NCI-H1436 treated with DMSO at 0.1 percent for 48 hours (cell line): ENCODE measurements at regions not wholly inside any gene's neighbourhood (a gene's known extent, or its start where the extent isn't known, plus 50 kb on each side); places are given as distances from the start of the nearest gene placed in this dataset.
"Not testable (repeated sequence)": the region's sequence is repeated elsewhere in the genome, so short reads cannot be mapped to it uniquely, and the experiment has no call there.

Source experiments
- DNase-seq: peaks from one replicate; lab custom pipeline; 2025; lab: John Stamatoyannopoulos, UW

DNA sequence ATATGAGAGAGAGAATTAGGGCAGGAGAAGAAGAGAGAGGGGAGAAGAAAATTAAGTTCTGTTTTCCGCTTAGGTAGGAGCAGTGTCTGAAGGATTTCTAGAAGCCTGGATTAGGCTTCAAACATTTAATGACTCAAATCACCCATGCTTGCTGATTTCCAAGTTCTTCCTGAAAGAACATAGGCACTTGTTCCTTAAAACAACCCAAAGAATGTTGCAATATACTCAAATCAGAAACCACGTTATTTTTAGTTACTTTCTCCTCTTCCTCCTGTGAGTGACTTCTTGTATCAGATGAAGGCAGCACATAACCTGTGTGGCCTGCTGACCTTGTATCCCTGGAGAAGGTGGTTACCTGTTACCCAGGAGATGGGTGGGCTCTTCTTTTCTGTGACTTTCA, 351.5 kb upstream of the KLF4 start:
- DNase-seq: no peak

GRCh38 chr9:107839371-107839770, 349.8 kb upstream of the KLF4 start:
- DNase-seq: no peak

GRCh38 chr9:107838766-107839165, 349.2 kb upstream of the KLF4 start:
- DNase-seq: no peak

GRCh38 chr9:107836300-107836699, 346.7 kb upstream of the KLF4 start:
- no peak for DNase-seq

DNA sequence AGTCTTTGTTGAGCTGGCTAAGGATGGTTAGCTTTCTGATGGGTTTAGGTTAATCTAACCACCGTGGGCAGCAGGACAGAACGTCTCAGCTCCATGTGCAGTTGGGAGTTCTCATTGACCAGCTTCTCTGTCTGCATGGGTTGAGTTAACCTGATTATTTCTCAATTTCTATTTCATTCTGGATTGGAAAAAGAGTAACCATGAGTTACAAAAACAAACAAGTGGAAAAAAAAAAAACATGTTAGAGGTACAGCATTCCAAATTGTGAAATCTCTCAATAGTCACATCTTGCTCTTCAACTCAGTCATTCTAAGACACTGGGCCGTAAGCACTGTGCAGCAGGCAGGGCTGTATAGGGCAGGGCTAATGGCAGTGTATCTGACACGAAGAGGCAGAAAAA, 343.7 kb upstream of the KLF4 start:
- no peak for DNase-seq

DNA sequence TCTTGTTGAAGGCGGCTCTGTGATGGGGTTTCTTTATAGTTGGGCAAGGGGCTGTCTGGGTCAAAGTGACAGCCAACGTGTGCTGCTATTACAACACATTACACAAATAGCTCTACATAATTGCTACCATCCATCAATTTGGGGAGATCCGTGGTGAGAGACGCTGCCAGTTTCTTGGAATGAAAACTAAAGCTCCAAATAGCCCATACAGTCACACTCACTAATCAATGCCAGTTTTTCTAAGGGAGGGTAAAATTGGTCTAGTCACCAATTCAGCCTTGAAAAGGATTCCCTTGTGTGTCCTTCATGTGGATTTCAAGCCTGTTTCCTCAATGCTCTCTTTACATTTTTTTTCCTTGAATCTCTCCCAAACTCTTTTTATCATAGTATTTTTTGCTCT, 343.3 kb upstream of the KLF4 start:
- DNase-seq: no peak

DNA sequence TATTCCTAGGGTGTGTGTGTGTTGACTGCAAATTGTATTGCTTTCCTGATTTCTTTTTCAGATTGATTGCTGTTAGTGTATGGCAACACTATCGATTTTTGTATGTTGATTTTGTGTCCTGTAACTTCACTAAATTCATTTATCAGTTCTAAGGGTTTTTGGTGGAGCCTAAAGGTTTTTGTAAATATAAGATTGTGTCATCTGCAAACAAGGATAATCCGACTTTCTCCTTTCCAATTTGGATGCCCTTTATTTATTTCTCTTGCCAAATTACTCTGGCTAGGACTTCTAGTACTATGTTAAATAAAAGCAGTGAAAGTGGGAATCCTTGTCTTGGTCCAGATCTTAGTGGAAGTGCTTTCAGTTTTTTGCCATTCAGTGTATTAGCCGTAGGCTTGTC, 340.9 kb upstream of the KLF4 start:
- DNase-seq: no peak

DNA sequence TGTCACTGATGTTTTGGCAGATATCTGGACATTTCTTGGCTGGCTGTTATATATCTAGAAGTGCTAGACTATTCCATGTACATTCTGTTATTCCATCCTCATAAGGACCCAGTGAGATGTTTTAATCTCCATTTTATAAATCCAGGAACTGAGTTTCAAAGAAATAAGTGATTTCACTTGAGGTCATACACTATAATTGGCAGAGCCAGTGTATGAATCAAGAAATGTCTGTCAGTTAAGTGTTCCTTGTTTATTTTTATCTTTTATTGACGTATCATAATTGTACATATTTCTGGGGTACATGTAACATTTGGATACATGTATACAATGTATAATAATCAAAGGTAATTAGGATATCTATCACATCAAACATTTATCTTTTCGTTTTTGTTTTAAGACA, 338.3 kb upstream of the KLF4 start:
- DNase-seq: no peak

GRCh38 chr9:107827304-107827703, 337.7 kb upstream of the KLF4 start:
- DNase-seq: no peak

DNA sequence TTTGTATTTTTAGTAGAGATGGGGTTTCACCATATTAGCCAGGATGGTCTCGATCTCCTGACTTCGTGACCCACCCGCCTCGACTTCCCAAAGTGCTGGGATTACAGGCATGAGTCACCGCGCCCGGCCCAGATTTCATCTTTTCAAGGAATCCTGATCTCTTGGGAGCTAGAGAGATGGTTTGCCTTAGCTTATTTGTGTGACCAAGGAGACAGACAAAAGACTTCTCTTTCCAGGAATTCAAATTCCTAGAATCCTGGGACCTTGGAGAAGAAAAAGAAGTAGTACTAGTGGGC, 337.1 kb upstream of the KLF4 start:
- DNase-seq: not testable (repeated sequence)

DNA sequence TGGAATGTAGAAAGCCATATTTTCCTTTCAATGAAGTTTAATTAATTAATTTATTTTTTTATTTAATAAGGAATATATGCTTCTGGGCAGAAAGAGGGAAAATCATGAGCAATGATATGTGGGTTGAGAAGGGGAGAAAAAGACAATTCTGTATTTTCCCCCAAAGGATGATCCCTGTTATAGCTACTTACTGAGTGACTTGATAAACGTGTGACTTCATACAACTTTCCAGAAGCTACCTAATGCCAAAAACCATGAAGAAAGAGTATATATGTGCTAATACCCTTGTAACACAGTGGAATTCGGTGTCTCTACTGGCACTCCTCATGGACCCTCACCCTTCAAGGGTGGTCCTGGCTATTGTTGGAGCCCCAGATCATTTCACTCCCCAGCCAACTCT, 335.0 kb upstream of the KLF4 start:
- DNase-seq: no peak

DNA sequence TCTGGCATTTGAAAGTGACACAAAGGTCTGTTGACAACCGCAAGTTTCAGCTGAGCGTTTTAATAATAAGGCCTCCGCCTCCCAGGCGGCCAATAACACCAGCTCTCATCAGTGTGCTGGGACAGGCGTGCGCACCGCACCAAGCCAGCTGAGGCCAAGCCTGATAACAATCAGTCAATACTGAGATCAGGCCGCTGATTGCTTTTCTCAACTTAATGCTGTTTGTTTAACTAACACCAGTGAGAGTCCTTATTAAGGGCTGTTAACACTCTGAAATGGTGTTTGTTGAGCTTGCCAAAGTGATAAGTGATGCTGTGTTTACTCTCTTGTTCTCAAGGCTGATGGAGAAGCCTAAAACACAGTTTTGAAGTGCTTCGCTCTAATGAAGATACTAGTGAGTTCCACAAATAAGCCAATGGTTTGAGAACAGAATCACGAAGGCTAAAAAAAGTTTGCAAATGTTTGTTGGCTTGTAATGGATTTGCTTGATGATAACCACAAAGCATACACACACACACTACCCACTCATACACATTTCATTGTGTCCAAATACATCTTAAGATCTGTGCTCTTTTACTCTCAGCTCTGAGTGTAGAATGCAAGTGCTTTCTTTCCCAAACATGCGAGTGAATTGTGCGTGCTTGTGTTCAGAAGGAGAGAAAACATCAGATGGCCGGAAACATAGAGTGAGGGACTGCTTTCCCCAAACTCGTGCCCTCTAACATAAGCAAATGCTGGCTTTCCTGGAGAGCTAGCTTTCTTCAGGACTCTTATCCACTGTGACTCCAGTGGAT, 330.4 kb upstream of the KLF4 start:
- DNase-seq: peak; percentile 91

DNA sequence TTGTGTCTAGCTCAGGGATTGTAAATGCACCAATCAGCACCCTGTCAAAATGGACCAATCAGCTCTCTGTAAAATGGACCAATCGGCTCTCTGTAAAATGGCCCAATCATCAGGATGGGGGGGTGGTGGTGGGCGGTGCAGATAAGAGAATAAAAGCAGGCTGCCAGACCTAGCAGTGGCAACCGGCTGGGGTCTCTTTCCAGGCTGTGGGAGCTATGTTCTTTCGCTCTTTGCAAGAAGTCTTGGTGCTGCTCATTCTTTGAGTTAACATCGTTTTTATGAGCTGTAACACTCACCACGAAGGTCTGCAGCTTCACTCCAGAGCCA, 328.9 kb upstream of the KLF4 start:
- DNase-seq: not testable (repeated sequence)

GRCh38 chr9:107817595-107818502, 328.3 kb upstream of the KLF4 start:
- not testable (repeated sequence) for DNase-seq

DNA sequence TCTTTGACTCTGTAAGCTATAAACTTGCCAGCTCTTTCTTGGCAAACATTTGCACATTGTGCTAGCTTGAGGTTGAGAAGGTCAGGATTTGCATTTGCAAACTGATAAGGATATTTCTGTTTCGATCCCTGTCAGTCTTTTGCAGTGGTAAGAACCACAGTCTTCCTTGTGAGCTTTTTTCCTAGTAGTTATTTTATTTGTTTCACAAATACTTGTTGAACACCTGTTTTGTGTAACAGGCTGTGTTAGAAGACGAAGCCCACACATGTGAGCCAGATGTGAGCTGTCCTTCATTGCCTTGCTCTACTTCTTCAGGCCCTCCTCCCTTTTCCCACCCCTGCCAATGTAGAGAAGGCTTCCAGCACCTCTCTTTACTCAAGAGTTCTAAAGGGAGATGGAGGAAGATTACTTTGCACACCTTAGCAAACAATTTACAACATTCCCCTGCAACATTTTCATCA, 327.0 kb upstream of the KLF4 start:
- DNase-seq: no peak

- no peak for DNase-seq
These were observed 326.4 kb upstream of the KLF4 start for GRCh38 chr9:107815782-107816560.

GRCh38 chr9:107813287-107813686, 323.7 kb upstream of the KLF4 start:
- DNase-seq: no peak

GRCh38 chr9:107810461-107810961, 320.9 kb upstream of the KLF4 start:
- DNase-seq: no peak

- no peak for DNase-seq
These were observed 320.4 kb upstream of the KLF4 start for GRCh38 chr9:107809871-107810460.

- DNase-seq: no peak
These were observed 317.6 kb upstream of the KLF4 start for GRCh38 chr9:107807183-107807582.

- DNase-seq: no peak
These were observed 315.6 kb upstream of the KLF4 start for GRCh38 chr9:107805201-107805600.

- no peak for DNase-seq
These were observed 304.7 kb upstream of the KLF4 start for GRCh38 chr9:107794259-107794658.
